Caco-2 (cell line): ENCODE measurements at regions not wholly inside any gene's neighbourhood (a gene's known extent, or its start where the extent isn't known, plus 50 kb on each side); places are given as distances from the start of the nearest gene placed in this dataset.

ENCODE experiments used
- BruUV-seq: library from RNA; stranded (reverse); fragments of 400-500 nt; replicated peaks from 2 replicates; lab custom pipeline; 2021; lab: Mats Ljungman, UMichigan
- CTCF ChIA-PET: fragments of 300-600 bp; sonication (Branson Sonifier 250); formaldehyde crosslinking; loops from one replicate; lab custom pipeline; 2022; ENCODE audit warnings: antibody characterized with exemption; lab: Charles Lee
- POLR2A ChIA-PET: fragments of 300-600 bp; sonication (Branson Sonifier 250); formaldehyde crosslinking; loops from one replicate; lab custom pipeline; 2022; ENCODE audit warnings: antibody characterized with exemption; lab: Charles Lee
- DNase-seq, 2 experiments: peaks; one replicate each; pipeline versions ENCODE4 v3.0.0 to v3.0.0-alpha.2; 2020 to 2022
- H3K27me3 ChIP-seq: replicated peaks from 2 replicates; pipeline ENCODE4 v1.6.0; 2011; ENCODE audit warnings: low read length; ENCODE audit not compliant: control insufficient read depth, insufficient read depth
- H3K36me3 ChIP-seq: 2 replicates; pipeline ENCODE4 v1.5.1; 2011; ENCODE audit warnings: low read length; ENCODE audit not compliant: control insufficient read depth, insufficient read depth
- H3K4me1 ChIP-seq: fragments of 250-450 bp; sonication (Bioruptor Pico); 2 replicates; pipeline ENCODE4 v1.5.1; 2020; ENCODE audit warnings: mild to moderate bottlenecking
- H3K4me3 ChIP-seq: 2 replicates; pipeline ENCODE4 v1.5.1; 2011; ENCODE audit warnings: low read depth, mild to moderate bottlenecking, control low read depth, low read length
- H3K9me3 ChIP-seq: fragments of 250-450 bp; sonication (Bioruptor Pico); 2 replicates; pipeline ENCODE4 v1.5.1; 2020; ENCODE audit warnings: mild to moderate bottlenecking, moderate library complexity
- H3K27ac Mint-ChIP-seq: one replicate; pipeline ENCODE4 v1.8.0; 2022; ENCODE audit warnings: mixed read lengths; ENCODE audit not compliant: unreplicated experiment
- H3K27me3 Mint-ChIP-seq: one replicate; pipeline ENCODE4 v1.8.0; 2022; ENCODE audit warnings: mixed read lengths; ENCODE audit not compliant: insufficient read depth, unreplicated experiment
- H3K36me3 Mint-ChIP-seq: one replicate; pipeline ENCODE4 v1.8.0; 2022; ENCODE audit warnings: mild to moderate bottlenecking, mixed read lengths; ENCODE audit not compliant: insufficient read depth, unreplicated experiment
- H3K4me1 Mint-ChIP-seq: one replicate; pipeline ENCODE4 v1.8.0; 2022; ENCODE audit warnings: low read depth, mixed read lengths; ENCODE audit not compliant: unreplicated experiment
- H3K4me3 Mint-ChIP-seq: one replicate; pipeline ENCODE4 v1.8.0; 2022; ENCODE audit warnings: mild to moderate bottlenecking, moderate library complexity, mixed read lengths; ENCODE audit not compliant: unreplicated experiment
- H3K9me3 Mint-ChIP-seq: one replicate; pipeline ENCODE4 v1.8.0; 2022; ENCODE audit warnings: mixed read lengths; ENCODE audit not compliant: unreplicated experiment
- CTCF ChIP-seq, 2 experiments: fragments of 200-600 bp in 1 of 2; IDR thresholded peaks; 1 replicate in 1 of 2; 2 replicates in 1 of 2; pipeline versions ENCODE4 v1.5.1 to v1.8.0; 2011 to 2022; ENCODE audit warnings: antibody characterized with exemption in 1 of 2, control low read depth in 1 of 2, inconsistent platforms in 1 of 2, low read depth in 1 of 2, low read length in 1 of 2, mild to moderate bottlenecking in 1 of 2, moderate library complexity in 1 of 2; ENCODE audit not compliant: insufficient read depth in 1 of 2, severe bottlenecking in 1 of 2, unreplicated experiment in 1 of 2
- intact Hi-C: fragments of 100-400 bp; cut with micrococcal nuclease; formaldehyde crosslinking; loops from one replicate; pipeline ENCODE4 v1.10.0; 2022; ENCODE audit not compliant: unreplicated experiment

GRCh38 chr17:6297960-6298359, 137.0 kb downstream of the AIPL1 start:
- Mint-ChIP-seq H3K4me3 (no peak overlapping the region), H3K27me3 (peaks cover 3% of the 10 kb centered on the region), H3K9me3 (no peaks in the 10 kb centered on the region), H3K36me3 (no peaks in the 10 kb centered on the region), H3K27ac (no peak overlapping the region), H3K4me1 (no peaks in the 10 kb centered on the region)
- H3K4me3 ChIP-seq, result no peak overlapping the region
- no TSS peak for BruUV-seq
- H3K27me3 ChIP-seq, result no peaks in the 10 kb centered on the region
- intact Hi-C loops, result no loop called here
- CTCF ChIA-PET, result no interaction called here
- no peak for TF ChIP-seq CTCF (IDR thresholded peaks at IDR 0.05; ENCODE audit: insufficient read depth in 1 of 2, low read depth in 1 of 2, low read length in 1 of 2, severe bottlenecking in 1 of 2, unreplicated experiment in 1 of 2)
- no peaks in the 10 kb centered on the region for H3K4me1 ChIP-seq
- no peak for DNase-seq
- no peaks in the 10 kb centered on the region for H3K36me3 ChIP-seq
- POLR2A ChIA-PET, result no interaction called here
- no peaks in the 10 kb centered on the region for H3K9me3 ChIP-seq

GRCh38 chr17:6297119-6297518, 137.8 kb downstream of the AIPL1 start:
- H3K4me1 Mint-ChIP-seq, result no peaks in the 10 kb centered on the region
- no peaks in the 10 kb centered on the region for H3K36me3 ChIP-seq
- intact Hi-C loops, result no loop called here
- CTCF ChIA-PET, result no interaction called here
- no peak overlapping the region for H3K27ac Mint-ChIP-seq
- POLR2A ChIA-PET, result no interaction called here
- H3K9me3 Mint-ChIP-seq, result no peaks in the 10 kb centered on the region
- no peaks in the 10 kb centered on the region for H3K36me3 Mint-ChIP-seq
- BruUV-seq, result no TSS peak
- peaks cover 3% of the 10 kb centered on the region for H3K27me3 Mint-ChIP-seq
- no peaks in the 10 kb centered on the region for H3K9me3 ChIP-seq
- no peaks in the 10 kb centered on the region for H3K27me3 ChIP-seq
- no peak overlapping the region for H3K4me3 Mint-ChIP-seq
- TF ChIP-seq CTCF (IDR thresholded peaks at IDR 0.05; ENCODE audit: insufficient read depth in 1 of 2, low read depth in 1 of 2, low read length in 1 of 2, severe bottlenecking in 1 of 2, unreplicated experiment in 1 of 2), result no peak
- no peaks in the 10 kb centered on the region for H3K4me1 ChIP-seq
- no peak overlapping the region for H3K4me3 ChIP-seq
- DNase-seq, result no peak

- TF ChIP-seq CTCF (IDR thresholded peaks at IDR 0.05; ENCODE audit: insufficient read depth in 1 of 2, low read depth in 1 of 2, low read length in 1 of 2, severe bottlenecking in 1 of 2, unreplicated experiment in 1 of 2), result no peak
- no TSS peak for BruUV-seq
- H3K9me3 Mint-ChIP-seq, result no peaks in the 10 kb centered on the region
- no peaks in the 10 kb centered on the region for H3K27me3 ChIP-seq
- no peaks in the 10 kb centered on the region for H3K36me3 ChIP-seq
- DNase-seq, result no peak
- H3K4me3 ChIP-seq, result no peak overlapping the region
- no peak overlapping the region for H3K27ac Mint-ChIP-seq
- H3K4me3 Mint-ChIP-seq, result no peak overlapping the region
- ChIA-PET CTCF (no interaction called here), POLR2A (no interaction called here)
- no peaks in the 10 kb centered on the region for H3K36me3 Mint-ChIP-seq
- H3K9me3 ChIP-seq, result no peaks in the 10 kb centered on the region
- no peaks in the 10 kb centered on the region for H3K4me1 Mint-ChIP-seq
- intact Hi-C loops, result no loop called here
- no peaks in the 10 kb centered on the region for H3K4me1 ChIP-seq
- no peaks in the 10 kb centered on the region for H3K27me3 Mint-ChIP-seq
Observed at GRCh38 chr17:6290488-6291196, 144.3 kb downstream of the AIPL1 start.
